Left ventricle myocardium inferior (tissue), 1 donor: ENCODE measurements at regions not wholly inside any gene's neighbourhood (a gene's known extent, or its start where the extent isn't known, plus 50 kb on each side); places are given as distances from the start of the nearest gene placed in this dataset.
A peak's percentile ranks its signal among the peaks of the same experiment; 100 is the strongest.
"Not testable (repeated sequence)": the region's sequence is repeated elsewhere in the genome, so short reads cannot be mapped to it uniquely, and the experiment has no call there.

ENCODE experiments used
- DNase-seq: peaks from one replicate; pipeline ENCODE4 v3.0.0-alpha.2; 2020
- H3K27ac ChIP-seq: fragments of 200-600 bp; replicated peaks from 2 replicates; pipeline ENCODE4 v1.8.0; 2021
- H3K27me3 ChIP-seq: fragments of 200-600 bp; 2 replicates; pipeline ENCODE4 v1.8.0; 2021; ENCODE audit warnings: low read depth
- H3K36me3 ChIP-seq: fragments of 200-600 bp; 2 replicates; pipeline ENCODE4 v1.8.0; 2021
- H3K4me1 ChIP-seq: fragments of 200-600 bp; 2 replicates; pipeline ENCODE4 v1.8.0; 2021
- H3K4me3 ChIP-seq: fragments of 200-600 bp; 2 replicates; pipeline ENCODE4 v1.8.0; 2021; ENCODE audit warnings: mild to moderate bottlenecking, moderate library complexity
- H3K9me3 ChIP-seq: fragments of 200-600 bp; replicated peaks from 2 replicates; pipeline ENCODE4 v1.8.0; 2021
- intact Hi-C: fragments of 100-400 bp; cut with micrococcal nuclease; formaldehyde crosslinking; loops from one replicate; pipeline ENCODE4 v1.11.0; 2022
- TF ChIP-seq, protein P1 (sequence below): fragments of 200-600 bp; IDR thresholded peaks from 2 replicates; pipeline ENCODE4 v1.8.0; 2021; ENCODE audit warnings: antibody characterized with exemption, mild to moderate bottlenecking, borderline replicate concordance
- donor health status: DM: no; HTN: yes; CAD: no; lungs with severe emphysema.

DNA sequence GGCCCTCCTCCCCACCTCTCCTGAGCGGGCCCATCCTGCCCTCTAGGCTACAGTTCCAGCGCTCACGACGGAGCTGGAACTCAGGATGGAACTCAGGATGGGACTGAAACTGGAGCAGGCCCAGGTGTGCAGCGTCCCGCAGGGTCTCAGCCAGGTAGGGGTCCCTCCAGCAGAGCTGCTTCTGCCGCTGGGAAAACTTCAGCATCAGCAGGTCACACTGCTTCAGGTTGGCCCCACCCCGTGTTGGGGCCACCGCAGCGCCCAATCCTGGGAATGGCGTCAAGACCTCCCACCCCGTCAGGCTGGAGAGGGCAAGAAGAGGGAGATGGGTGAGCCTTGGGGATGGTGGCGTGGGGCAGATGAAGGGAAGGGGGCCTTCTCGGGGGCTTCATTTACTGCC is 62.6 kb upstream of the TMEM97 start:
- TF ChIP-seq, protein P1, sequence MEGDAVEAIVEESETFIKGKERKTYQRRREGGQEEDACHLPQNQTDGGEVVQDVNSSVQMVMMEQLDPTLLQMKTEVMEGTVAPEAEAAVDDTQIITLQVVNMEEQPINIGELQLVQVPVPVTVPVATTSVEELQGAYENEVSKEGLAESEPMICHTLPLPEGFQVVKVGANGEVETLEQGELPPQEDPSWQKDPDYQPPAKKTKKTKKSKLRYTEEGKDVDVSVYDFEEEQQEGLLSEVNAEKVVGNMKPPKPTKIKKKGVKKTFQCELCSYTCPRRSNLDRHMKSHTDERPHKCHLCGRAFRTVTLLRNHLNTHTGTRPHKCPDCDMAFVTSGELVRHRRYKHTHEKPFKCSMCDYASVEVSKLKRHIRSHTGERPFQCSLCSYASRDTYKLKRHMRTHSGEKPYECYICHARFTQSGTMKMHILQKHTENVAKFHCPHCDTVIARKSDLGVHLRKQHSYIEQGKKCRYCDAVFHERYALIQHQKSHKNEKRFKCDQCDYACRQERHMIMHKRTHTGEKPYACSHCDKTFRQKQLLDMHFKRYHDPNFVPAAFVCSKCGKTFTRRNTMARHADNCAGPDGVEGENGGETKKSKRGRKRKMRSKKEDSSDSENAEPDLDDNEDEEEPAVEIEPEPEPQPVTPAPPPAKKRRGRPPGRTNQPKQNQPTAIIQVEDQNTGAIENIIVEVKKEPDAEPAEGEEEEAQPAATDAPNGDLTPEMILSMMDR = no peak
- Histone ChIP-seq H3K27ac (no peak overlapping the region), H3K4me3 (no peak overlapping the region), H3K36me3 (no peaks in the 10 kb centered on the region), H3K4me1 (peaks cover 7% of the 10 kb centered on the region), H3K27me3 (peaks cover 48% of the 10 kb centered on the region), H3K9me3 (peaks cover 7% of the 10 kb centered on the region)
- no peak for DNase-seq
- intact Hi-C loops = no loop called here

DNA sequence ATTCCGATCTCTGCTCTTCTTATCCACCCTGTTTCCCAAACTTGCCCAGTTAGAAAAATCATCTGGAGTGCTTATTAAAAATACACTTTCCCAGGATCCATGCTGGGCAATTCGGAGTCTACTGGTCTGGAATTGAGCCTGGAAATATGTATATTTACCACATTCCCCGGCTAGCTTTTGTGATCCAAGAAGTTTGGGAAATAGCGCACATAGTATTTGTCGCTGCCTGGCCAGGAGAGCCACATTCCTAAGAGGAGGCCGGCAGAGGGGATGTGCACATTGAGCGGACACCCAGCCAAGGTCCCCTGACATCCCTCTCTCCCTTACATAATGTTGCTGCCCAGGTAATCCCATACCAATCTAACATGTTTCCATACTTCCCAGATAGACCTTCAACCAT is 62.1 kb upstream of the TMEM97 start:
- TF ChIP-seq, protein P1 = no peak
- Histone ChIP-seq H3K27ac (no peak overlapping the region), H3K27me3 (peaks cover 45% of the 10 kb centered on the region), H3K9me3 (peaks cover 12% of the 10 kb centered on the region), H3K36me3 (no peaks in the 10 kb centered on the region), H3K4me1 (peaks cover 2% of the 10 kb centered on the region), H3K4me3 (no peak overlapping the region)
- intact Hi-C loops = no loop called here
- DNase-seq = no peak

DNA sequence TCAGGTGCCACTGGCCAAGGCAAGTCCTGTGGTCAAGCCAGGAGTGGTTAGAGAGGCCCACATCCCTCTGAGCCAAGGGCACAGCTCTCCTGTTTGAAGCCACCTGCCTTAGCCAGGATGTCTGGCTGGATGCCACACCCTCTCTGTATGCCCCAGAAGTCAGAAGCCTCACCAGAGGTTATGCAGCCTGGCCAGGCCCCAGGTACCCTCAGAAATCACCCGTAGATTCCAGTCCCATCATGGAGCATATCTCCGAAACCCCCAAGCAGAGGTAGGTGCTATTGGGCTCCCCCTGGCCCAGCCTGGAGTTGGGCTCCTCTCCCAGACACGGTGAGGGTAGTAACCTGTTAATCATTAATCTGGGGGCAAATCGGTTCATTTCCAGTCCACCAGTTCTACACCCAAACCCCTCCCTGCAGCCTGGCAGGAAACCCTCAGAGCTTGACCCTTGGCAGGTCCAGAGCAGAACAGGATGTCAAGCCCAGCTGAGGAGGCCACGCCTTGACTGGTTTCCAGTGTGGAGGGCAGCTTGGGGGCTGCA is 60.6 kb upstream of the TMEM97 start:
- TF ChIP-seq, protein P1 = no peak
- Histone ChIP-seq H3K36me3 (no peaks in the 10 kb centered on the region), H3K27me3 (peaks cover 31% of the 10 kb centered on the region), H3K4me3 (no peak overlapping the region), H3K4me1 (no peaks in the 10 kb centered on the region), H3K9me3 (peaks cover 28% of the 10 kb centered on the region), H3K27ac (no peak overlapping the region)
- intact Hi-C loops = no loop called here
- no peak for DNase-seq

DNA sequence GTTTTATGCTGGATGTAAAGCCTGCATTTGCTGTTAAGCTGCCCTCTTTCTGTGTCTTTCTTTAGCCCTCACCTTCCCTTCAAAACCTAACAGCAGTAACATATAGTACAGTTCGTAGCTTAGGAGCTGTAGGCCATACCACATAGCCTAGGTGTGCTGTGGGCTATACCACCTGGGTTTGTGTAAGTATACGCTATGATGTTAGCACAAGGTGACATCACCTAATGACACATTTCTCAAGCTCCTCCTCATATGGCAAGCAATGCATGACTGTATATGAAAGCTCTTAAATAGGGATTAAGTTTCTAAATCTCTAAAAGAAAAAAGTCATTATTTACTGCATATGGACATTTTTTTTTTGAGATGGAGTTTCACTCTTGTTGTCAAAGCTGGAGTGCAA is 57.8 kb upstream of the TMEM97 start:
- no peak for DNase-seq
- TF ChIP-seq, protein P1 = no peak
- Histone ChIP-seq H3K27me3 (peaks cover 5% of the 10 kb centered on the region), H3K4me1 (no peaks in the 10 kb centered on the region), H3K27ac (no peak overlapping the region), H3K36me3 (no peaks in the 10 kb centered on the region), H3K4me3 (no peak overlapping the region), H3K9me3 (peaks cover 37% of the 10 kb centered on the region)
- intact Hi-C loops = no loop called here

DNA sequence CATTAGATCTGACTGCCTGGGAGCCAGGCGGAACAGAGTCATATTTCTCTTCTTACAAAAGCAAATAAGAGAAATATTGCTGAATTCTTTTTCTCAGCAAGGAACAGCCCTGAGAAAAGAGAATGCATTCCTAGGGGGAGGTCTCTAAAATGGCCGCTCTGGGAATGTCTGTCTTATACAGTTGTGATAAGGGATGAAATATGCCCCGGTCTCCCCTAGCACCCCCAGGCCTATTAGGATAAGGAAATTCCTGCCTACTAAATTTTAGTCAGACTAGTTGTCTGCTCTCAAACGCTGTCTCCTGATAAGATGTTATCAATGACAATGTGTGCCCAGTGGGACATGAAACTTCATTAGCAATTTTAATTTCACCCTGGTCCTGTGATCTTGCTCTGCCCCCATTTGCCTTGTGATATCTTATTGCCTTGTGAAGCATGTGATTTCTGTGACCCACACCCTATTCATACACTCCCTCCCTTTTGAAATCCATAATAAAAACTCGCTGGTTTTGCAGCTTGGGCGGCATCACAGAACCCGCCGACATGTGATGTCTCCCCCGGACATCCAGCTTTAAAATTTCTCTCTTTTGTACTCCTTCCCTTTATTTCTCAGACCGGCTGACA is 56.8 kb upstream of the TMEM97 start:
- H3K4me1 ChIP-seq, H3K27ac ChIP-seq, DNase-seq, H3K27me3 ChIP-seq, H3K36me3 ChIP-seq, intact Hi-C loops, H3K4me3 ChIP-seq: not testable (repeated sequence)
- H3K9me3 ChIP-seq = peaks cover 37% of the 10 kb centered on the region

DNA sequence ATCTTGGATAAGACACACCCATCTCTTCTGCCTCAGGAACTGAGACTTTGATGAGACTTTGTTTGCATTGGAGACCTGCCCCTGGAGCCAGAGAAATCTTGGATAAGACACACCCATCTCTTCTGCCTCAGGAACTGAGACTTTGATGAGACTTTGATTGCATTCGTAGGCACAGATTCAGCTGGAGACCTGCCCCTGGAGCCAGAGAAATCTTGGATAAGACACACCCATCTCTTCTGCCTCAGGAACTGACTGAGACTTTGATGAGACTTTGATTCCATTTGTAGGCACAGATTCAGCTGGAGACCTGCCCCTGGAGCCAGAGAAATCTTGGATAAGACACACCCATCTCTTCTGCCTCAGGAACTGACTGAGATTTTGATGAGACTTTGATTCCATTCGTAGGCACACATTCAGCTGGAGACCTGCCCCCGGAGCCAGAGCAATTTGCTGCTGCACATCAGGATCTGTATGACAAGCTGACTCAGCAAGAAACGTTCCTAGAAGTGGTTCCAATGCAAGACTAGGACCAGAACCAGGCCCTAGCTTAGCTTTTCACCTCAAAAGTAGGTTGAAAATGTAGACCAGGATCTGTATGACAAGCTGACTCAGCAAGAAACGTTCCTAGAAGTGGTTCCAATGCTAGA is 54.0 kb upstream of the TMEM97 start:
- H3K27me3 ChIP-seq, DNase-seq, H3K36me3 ChIP-seq, intact Hi-C loops, H3K4me1 ChIP-seq, H3K4me3 ChIP-seq: not testable (repeated sequence)
- Histone ChIP-seq H3K9me3 (peaks cover 37% of the 10 kb centered on the region), H3K27ac (peak overlapping the region; percentile 19)

GRCh38 chr17:28265856-28266546 is 53.0 kb upstream of the TMEM97 start:
- H3K4me1 ChIP-seq, intact Hi-C loops, H3K27me3 ChIP-seq, H3K27ac ChIP-seq, H3K36me3 ChIP-seq, H3K4me3 ChIP-seq, DNase-seq: not testable (repeated sequence)
- H3K9me3 ChIP-seq = peaks cover 34% of the 10 kb centered on the region

DNA sequence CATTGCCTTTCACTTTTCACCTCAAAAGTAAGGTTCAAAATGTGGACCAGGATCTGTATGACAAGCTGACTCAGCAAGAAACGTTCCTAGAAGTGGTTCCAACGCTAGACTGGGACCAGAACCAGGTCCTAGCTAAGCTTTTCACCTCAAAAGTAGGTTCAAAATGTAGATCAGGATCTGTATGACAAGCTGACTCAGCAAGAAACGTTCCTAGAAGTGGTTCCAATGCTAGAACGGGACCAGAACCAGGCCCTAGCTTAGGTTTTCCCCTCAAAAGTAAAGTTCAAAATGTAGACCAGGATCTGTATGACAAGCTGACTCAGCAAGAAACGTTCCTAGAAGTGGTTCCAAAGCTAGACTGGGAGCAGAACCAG is 52.5 kb upstream of the TMEM97 start:
- peaks cover 28% of the 10 kb centered on the region for H3K9me3 ChIP-seq
- H3K27ac ChIP-seq, H3K4me1 ChIP-seq, H3K4me3 ChIP-seq, intact Hi-C loops, H3K36me3 ChIP-seq, DNase-seq, H3K27me3 ChIP-seq: not testable (repeated sequence)

DNA sequence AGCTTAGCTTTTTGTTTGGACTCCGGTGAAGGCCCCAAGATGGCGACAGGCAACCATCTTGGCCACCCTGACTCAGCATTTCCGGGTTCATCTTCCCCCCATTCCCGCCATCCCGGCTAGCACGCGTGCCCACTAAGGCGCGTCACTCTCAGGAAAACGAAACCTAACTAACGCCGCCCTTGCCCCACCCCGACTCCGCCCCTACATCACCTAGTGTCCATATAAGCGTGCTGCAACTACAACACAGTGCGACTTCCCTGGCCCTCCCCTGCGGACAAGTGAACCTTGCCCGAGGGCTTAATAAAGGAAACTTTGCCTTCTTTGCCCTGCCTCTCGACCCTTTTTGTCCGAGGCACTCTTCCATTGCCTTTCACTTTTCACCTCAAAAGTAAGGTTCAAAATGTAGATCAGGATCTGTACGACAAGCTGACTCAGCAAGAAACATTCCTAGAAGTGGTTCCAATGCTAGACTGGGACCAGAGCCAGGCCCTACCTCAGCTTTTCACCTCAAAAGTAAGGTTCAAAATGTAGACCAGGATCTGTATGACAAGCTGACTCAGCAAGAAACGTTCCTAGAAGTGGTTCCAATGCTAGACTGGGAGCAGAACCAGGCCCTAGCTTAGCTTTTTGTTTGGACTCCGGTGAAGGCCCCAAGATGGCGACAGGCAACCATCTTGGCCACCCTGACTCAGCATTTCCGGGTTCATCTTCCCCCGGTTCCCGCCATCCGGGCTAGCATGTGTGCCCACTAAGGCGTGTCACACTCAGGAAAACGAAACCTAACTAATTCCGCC is 51.9 kb upstream of the TMEM97 start:
- peaks cover 22% of the 10 kb centered on the region for H3K9me3 ChIP-seq
- DNase-seq, intact Hi-C loops, H3K27ac ChIP-seq, H3K36me3 ChIP-seq, H3K27me3 ChIP-seq, H3K4me3 ChIP-seq, H3K4me1 ChIP-seq: not testable (repeated sequence)
